Gastroesophageal sphincter (tissue), 4 donors: ENCODE measurements at regions not wholly inside any gene's neighbourhood (a gene's known extent, or its start where the extent isn't known, plus 50 kb on each side); places are given as distances from the start of the nearest gene placed in this dataset.
"Not testable (repeated sequence)": the region's sequence is repeated elsewhere in the genome, so short reads cannot be mapped to it uniquely, and the experiment has no call there.

Experiments used
- ATAC-seq: fragments of 150-250 bp; one replicate; pipeline ENCODE4 v1.9.1; 2016; ENCODE audit warnings: mild to moderate bottlenecking, moderate library complexity
- H3K27ac ChIP-seq, 4 donors: fragments of 200-600 bp; sonication (generic) in 3 of 4; 1 replicate in 3 of 4; 2 replicates in 1 of 4; pipeline ENCODE4 v1.5.1; 2016 to 2019
- H3K27me3 ChIP-seq: fragments of 200-600 bp; sonication (generic); one replicate; pipeline ENCODE4 v1.5.1; 2019
- H3K36me3 ChIP-seq, 2 donors: fragments of 200-600 bp; sonication (generic); one replicate each; pipeline ENCODE4 v1.5.1; 2019; ENCODE audit warnings: control low read depth in 1 of 2
- H3K4me1 ChIP-seq, 3 donors: fragments of 200-600 bp; sonication (generic); 1 replicate in 2 of 3; 2 replicates in 1 of 3; pipeline ENCODE4 v1.5.1; 2016 to 2019; ENCODE audit warnings: control low read depth in 2 of 3
- H3K4me3 ChIP-seq, 2 donors: fragments of 200-600 bp; sonication (generic); one replicate each; pipeline ENCODE4 v1.5.1; 2019; ENCODE audit warnings: mild to moderate bottlenecking in 1 of 2, moderate library complexity in 1 of 2
- H3K9me3 ChIP-seq, 3 donors: fragments of 200-600 bp; sonication (generic); one replicate each; pipeline ENCODE4 v1.5.1; 2017 to 2019; ENCODE audit warnings: control low read depth in 2 of 3
- EP300 ChIP-seq: sonication (generic); formaldehyde crosslinking; IDR thresholded peaks from one replicate; pipeline ENCODE4 v1.6.1; 2017; ENCODE audit warnings: antibody characterized with exemption, mild to moderate bottlenecking
- POLR2A ChIP-seq, 2 donors: fragments of 450-650 bp; IDR thresholded peaks; one replicate each; pipeline ENCODE4 v1.6.1; 2017; ENCODE audit warnings: antibody characterized with exemption in 2 of 2, mild to moderate bottlenecking in 2 of 2, moderate library complexity in 1 of 2
- POLR2AphosphoS5 ChIP-seq: sonication (generic); formaldehyde crosslinking; IDR thresholded peaks from one replicate; pipeline ENCODE4 v1.6.1; 2017; ENCODE audit warnings: antibody characterized with exemption
- WGBS, 2 donors: methylation state at CpG; one replicate each; pipeline ENCODE4 v1.1.5; 2018; ENCODE audit warnings: low coverage in 1 of 2; 5-methylcytosine and 5-hydroxymethylcytosine counted together
- TF ChIP-seq, protein P1 (sequence below), 4 experiments: fragments of 200-600 bp in 2 of 4; fragments of 450-650 bp in 2 of 4; sonication (generic) in 1 of 4; IDR thresholded peaks; one replicate each; pipeline ENCODE4 v1.5.1; 2017 to 2019; ENCODE audit warnings: antibody characterized with exemption in 4 of 4, mild to moderate bottlenecking in 2 of 4, moderate library complexity in 2 of 4

DNA sequence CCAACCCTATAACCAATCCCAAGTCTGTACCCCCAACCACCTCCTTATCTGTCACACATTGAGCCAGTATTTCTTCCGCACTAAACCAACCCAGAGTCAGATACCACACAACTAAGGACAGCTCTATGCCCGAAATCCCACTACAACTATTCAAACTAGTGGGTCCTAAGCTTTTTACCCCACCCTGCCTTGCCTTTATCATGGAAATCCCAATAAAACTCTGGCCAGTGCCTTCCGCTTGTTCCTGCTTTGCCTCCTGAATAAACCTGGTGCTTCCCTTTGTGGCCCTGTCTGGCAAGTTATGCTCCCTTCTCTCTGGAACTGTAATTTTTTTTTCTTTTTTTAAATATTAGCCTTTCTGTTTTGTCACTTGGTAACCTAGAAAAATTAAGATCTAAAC lies 493.3 kb upstream of the SYT1 start:
- Histone ChIP-seq H3K27ac (no peak overlapping the region), H3K36me3 (no peaks in the 10 kb centered on the region), H3K27me3 (no peaks in the 10 kb centered on the region), H3K4me3 (no peak overlapping the region), H3K9me3 (no peaks in the 10 kb centered on the region), H3K4me1 (no peaks in the 10 kb centered on the region)
- ATAC-seq, result no peak
- TF ChIP-seq, protein P1, sequence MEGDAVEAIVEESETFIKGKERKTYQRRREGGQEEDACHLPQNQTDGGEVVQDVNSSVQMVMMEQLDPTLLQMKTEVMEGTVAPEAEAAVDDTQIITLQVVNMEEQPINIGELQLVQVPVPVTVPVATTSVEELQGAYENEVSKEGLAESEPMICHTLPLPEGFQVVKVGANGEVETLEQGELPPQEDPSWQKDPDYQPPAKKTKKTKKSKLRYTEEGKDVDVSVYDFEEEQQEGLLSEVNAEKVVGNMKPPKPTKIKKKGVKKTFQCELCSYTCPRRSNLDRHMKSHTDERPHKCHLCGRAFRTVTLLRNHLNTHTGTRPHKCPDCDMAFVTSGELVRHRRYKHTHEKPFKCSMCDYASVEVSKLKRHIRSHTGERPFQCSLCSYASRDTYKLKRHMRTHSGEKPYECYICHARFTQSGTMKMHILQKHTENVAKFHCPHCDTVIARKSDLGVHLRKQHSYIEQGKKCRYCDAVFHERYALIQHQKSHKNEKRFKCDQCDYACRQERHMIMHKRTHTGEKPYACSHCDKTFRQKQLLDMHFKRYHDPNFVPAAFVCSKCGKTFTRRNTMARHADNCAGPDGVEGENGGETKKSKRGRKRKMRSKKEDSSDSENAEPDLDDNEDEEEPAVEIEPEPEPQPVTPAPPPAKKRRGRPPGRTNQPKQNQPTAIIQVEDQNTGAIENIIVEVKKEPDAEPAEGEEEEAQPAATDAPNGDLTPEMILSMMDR (IDR thresholded peaks at IDR 0.05), result no peak
- no peak for TF ChIP-seq EP300
- no peak for TF ChIP-seq POLR2A (IDR thresholded peaks at IDR 0.05)
- no peak for TF ChIP-seq POLR2AphosphoS5
- WGBS, 2 donors, result 97 to 100% methylated on average over 2 to 3 of the region's 3 CpGs

DNA sequence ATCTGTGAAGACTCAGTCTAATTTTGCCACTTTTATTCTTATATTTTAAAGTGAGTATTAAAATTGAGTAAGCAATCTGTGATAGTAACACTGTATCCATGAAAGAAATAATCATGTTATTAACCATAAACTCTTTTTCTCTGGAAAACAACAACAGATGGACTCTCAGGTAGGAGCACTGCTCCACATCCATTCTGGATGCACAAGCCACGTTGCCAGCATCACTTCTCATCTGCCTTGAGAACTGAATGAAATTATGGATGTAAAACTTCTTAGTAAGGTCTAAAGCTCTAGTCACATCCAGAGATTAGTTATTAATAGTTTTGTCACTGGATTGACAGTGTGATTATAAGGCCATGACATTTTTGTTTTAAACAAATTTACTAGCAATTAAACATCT lies 489.1 kb upstream of the SYT1 start:
- no peak overlapping the region for H3K27ac ChIP-seq
- H3K9me3 ChIP-seq, result peaks cover 0 to 7% (median 0%) of the 10 kb centered on the region in 3 donors
- ATAC-seq, result no peak
- 40 to 62% methylated on average over 1 of the region's 1 CpG for WGBS, 2 donors
- no peaks in the 10 kb centered on the region for H3K36me3 ChIP-seq
- H3K4me1 ChIP-seq, result no peaks in the 10 kb centered on the region
- TF ChIP-seq POLR2AphosphoS5, result no peak
- no peak overlapping the region for H3K4me3 ChIP-seq
- no peaks in the 10 kb centered on the region for H3K27me3 ChIP-seq

DNA sequence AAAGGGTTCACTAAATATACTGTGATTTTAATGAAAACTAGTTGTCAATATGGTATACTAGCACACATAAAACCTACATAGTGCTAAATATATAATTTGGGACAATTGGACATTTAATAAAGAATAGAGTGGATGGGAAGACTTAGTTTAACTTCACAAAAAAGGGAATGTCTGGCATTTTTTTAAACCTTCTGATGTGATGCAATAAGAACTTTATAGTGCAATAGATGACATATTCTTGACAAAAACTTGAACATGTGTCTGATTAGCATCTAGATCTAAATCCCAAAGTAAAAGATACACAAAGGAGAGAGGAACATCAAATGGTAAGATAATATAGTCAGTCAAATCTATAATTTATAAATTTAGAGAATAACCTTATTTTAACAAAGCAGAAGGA lies 488.3 kb upstream of the SYT1 start:
- Histone ChIP-seq H3K4me3 (no peak overlapping the region), H3K4me1 (no peaks in the 10 kb centered on the region), H3K9me3 (peaks cover 0 to 7% (median 0%) of the 10 kb centered on the region in 3 donors), H3K27me3 (no peaks in the 10 kb centered on the region), H3K27ac (no peak overlapping the region), H3K36me3 (no peaks in the 10 kb centered on the region)
- TF ChIP-seq, protein P1 (IDR thresholded peaks at IDR 0.05), result no peak
- TF ChIP-seq POLR2AphosphoS5 (no peak), POLR2A (IDR thresholded peaks at IDR 0.05) (no peak), EP300 (no peak)
- ATAC-seq, result no peak

DNA sequence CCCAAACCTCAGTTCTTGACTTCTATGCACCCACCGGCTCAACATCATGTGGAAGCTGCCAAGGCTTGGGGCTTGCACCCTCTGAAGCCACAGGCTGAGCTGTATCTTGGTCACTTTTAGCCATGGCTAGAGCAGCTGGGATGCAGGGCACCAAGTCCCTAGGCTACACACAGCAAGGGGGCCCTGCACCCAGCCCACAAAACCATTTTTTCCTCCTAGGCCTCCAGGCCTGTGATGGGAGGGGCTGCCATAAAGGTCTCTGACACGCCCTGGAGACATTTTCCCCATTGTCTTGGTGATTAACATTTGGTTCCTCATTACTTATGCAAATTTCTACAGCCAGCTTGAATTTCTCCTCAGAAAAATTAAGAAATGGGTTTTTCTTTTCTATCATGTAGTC lies 485.5 kb upstream of the SYT1 start:
- ATAC-seq, H3K4me3 ChIP-seq, H3K36me3 ChIP-seq, H3K9me3 ChIP-seq, H3K27me3 ChIP-seq, H3K27ac ChIP-seq, H3K4me1 ChIP-seq: not testable (repeated sequence)
- 80% methylated on average over 2 of the region's 2 CpGs; no CpG with 5 or more reads in 1 of the 2 donors for WGBS, 2 donors

DNA sequence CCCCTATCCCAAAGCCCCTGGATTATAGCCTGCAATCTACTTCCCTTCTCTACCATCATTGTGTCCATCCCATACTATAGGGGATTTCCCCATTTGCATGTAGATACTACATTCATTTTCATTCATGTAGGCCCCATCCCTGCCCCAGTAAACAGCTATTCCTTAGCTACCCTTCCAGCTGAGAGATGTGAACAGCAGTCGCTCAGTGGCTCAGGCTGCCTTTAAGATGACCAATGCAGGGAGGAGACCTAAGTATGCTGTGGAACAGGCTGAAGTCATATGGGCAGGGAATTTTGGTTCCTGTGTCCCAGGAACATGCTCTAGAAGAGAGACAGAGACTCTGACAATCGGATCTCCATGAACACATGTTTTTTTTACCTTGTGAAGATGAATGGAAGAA lies 481.2 kb upstream of the SYT1 start:
- peaks cover 0 to 7% (median 0%) of the 10 kb centered on the region in 3 donors for H3K9me3 ChIP-seq
- no peak for ATAC-seq
- H3K27ac ChIP-seq, result no peak overlapping the region
- no peaks in the 10 kb centered on the region for H3K4me1 ChIP-seq
- no peak for TF ChIP-seq EP300
- no peak for TF ChIP-seq POLR2AphosphoS5
- no peak for TF ChIP-seq POLR2A (IDR thresholded peaks at IDR 0.05)
- TF ChIP-seq, protein P1 (IDR thresholded peaks at IDR 0.05), result no peak
- H3K36me3 ChIP-seq, result no peaks in the 10 kb centered on the region
- H3K4me3 ChIP-seq, result no peak overlapping the region
- 67% methylated on average over 1 of the region's 2 CpGs; no CpG with 5 or more reads in 1 of the 2 donors for WGBS, 2 donors
- H3K27me3 ChIP-seq, result no peaks in the 10 kb centered on the region

DNA sequence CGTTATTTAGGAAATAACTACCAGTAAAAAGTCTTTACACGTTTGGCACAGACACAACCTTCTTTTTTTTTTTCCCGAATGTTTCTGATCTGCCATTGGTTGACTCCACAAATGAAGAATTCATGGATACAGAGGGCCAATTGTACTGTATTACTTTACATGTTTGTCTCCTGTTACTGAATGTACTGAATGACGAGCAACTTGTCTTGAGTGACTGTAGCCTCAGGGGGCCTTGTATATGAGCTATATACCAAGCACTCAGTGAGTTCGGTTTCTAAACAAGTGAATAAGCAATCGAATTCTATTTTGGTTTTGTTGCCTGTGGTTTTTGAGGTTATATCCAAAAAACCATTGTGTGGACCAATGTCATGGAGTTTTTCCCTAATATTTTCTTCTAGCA lies 480.0 kb upstream of the SYT1 start:
- Histone ChIP-seq H3K4me3 (no peak overlapping the region), H3K27me3 (no peaks in the 10 kb centered on the region), H3K27ac (no peak overlapping the region), H3K36me3 (no peaks in the 10 kb centered on the region), H3K4me1 (no peaks in the 10 kb centered on the region), H3K9me3 (no peaks in the 10 kb centered on the region)
- TF ChIP-seq POLR2AphosphoS5, result no peak
- no peak for TF ChIP-seq POLR2A (IDR thresholded peaks at IDR 0.05)
- TF ChIP-seq, protein P1 (IDR thresholded peaks at IDR 0.05), result no peak
- TF ChIP-seq EP300, result no peak
- 75 to 78% methylated on average over 4 to 6 of the region's 6 CpGs for WGBS, 2 donors
- no peak for ATAC-seq
